HEK293T (cell line): ENCODE measurements at regions not wholly inside any gene's neighbourhood (a gene's known extent, or its start where the extent isn't known, plus 50 kb on each side); places are given as distances from the start of the nearest gene placed in this dataset.

Experiments used
- ELF4 ChIP-seq: fragments of 450-650 bp; IDR thresholded peaks from 2 replicates; pipeline ENCODE4 v1.6.1; 2017; ENCODE audit warnings: antibody characterized with exemption
- NFRKB ChIP-seq: fragments of 450-650 bp; IDR thresholded peaks from 2 replicates; pipeline ENCODE4 v1.6.1; 2016; ENCODE audit warnings: mild to moderate bottlenecking, moderate library complexity

DNA sequence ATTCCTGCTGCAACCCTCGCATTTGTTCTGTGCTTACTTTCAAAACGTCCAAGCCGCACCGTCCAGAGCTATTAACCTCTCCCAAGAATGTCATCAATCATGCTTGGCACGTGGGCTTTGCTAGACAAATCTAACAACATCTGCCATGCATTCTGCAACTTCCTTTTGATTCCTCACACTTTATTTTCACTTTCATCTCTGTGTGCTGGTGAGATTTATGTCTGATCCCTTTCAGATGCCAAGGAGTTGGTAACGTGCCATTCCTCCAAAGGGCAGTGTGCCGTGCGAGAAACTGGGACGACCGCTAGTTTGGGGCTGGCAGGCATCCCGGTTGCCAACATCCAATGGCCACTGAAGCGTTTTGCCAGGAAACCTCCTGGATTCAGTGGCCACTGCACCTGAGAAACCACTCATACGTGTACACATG lies 230.0 kb upstream of the PARD3B start:
- TF ChIP-seq ELF4 (no peak), NFRKB (no peak)
